HepG2 (cell line): ENCODE measurements at regions not wholly inside any gene's neighbourhood (a gene's known extent, or its start where the extent isn't known, plus 50 kb on each side); places are given as distances from the start of the nearest gene placed in this dataset.

ENCODE experiments used
- ATAC-seq: fragments of 200-7000 bp; cut with Tn5 transposase; 3 replicates; pipeline ENCODE4 v1.9.1; 2020; ENCODE audit warnings: mild to moderate bottlenecking, moderate library complexity
- BruUV-seq: library from RNA; stranded (reverse); fragments of 400-500 nt; replicated peaks from 2 replicates; lab custom pipeline; 2021; lab: Mats Ljungman, UMichigan
- CTCF ChIA-PET: fragments of 300-600 bp; formaldehyde crosslinking; extraction: SDS; loops from one replicate; lab custom pipeline; 2021; ENCODE audit warnings: low total read pairs, inconsistent platforms, low intra/inter-chr PET ratio; lab: Yijun Ruan, JAX
- POLR2A ChIA-PET: fragments of 350-600 bp; sonication (Branson Sonifier 250); formaldehyde crosslinking; loops from one replicate; lab custom pipeline; 2020; ENCODE audit warnings: antibody characterized with exemption, inconsistent platforms; lab: Yijun Ruan, JAX
- DNase-seq: peaks from one replicate; pipeline ENCODE4 v3.0.0-alpha.2; 2015; ENCODE audit warnings: low spot score
- FAIRE-seq: peaks from 3 replicates; lab custom pipeline; 2011; peaks lifted over from hg19 to GRCh38; lab: Jason Lieb, UNC
- H2AFZ ChIP-seq: one replicate; pipeline ENCODE4 v1.6.1; 2011; ENCODE audit warnings: low read length, inconsistent platforms
- H3K27ac ChIP-seq: fragments of 300-600 bp; 3 replicates; pipeline ENCODE4 v1.8.0; 2011; ENCODE audit warnings: mixed run types, mild to moderate bottlenecking, mixed read lengths, low read length, inconsistent platforms; ENCODE audit not compliant: insufficient read depth; ENCODE audit errors: extremely low read length
- H3K27me3 ChIP-seq, 2 experiments: fragments of 200-600 bp in 1 of 2; 2 replicates in 1 of 2; 3 replicates in 1 of 2; pipeline versions ENCODE4 v1.6.0 to v1.8.0; 2011; ENCODE audit warnings: low read length in 2 of 2, mild to moderate bottlenecking in 2 of 2, moderate library complexity in 2 of 2, inconsistent platforms in 1 of 2; ENCODE audit not compliant: insufficient read depth in 2 of 2, control insufficient read depth in 1 of 2
- H3K36me3 ChIP-seq, 2 experiments: fragments of 200-600 bp in 1 of 2; replicated peaks in 1 of 2; 2 replicates in 1 of 2; 3 replicates in 1 of 2; pipeline versions ENCODE4 v1.5.1 to v1.8.0; 2011; ENCODE audit warnings: low read length in 2 of 2, inconsistent platforms in 1 of 2; ENCODE audit not compliant: insufficient read depth in 2 of 2, control insufficient read depth in 1 of 2
- H3K4me1 ChIP-seq: 2 replicates; pipeline ENCODE4 v1.5.1; 2012; ENCODE audit warnings: low read length, inconsistent platforms; ENCODE audit not compliant: insufficient read depth
- H3K4me2 ChIP-seq: 2 replicates; pipeline ENCODE4 v1.6.0; 2011; ENCODE audit warnings: low read depth, low read length, inconsistent platforms
- H3K4me3 ChIP-seq, 3 experiments: fragments of 200-600 bp in 1 of 3; sonication (generic), shearing (Covaris generic) in 1 of 3; replicated peaks in 1 of 3; 2 replicates each; pipeline ENCODE4 v1.5.1; 2011 to 2016; ENCODE audit warnings: low read length in 3 of 3, inconsistent platforms in 2 of 3, low read depth in 2 of 3, mild to moderate bottlenecking in 2 of 3, control low read depth in 1 of 3, mixed read lengths in 1 of 3; ENCODE audit not compliant: insufficient read depth in 1 of 3
- H3K79me2 ChIP-seq: one replicate; pipeline ENCODE4 v1.6.1; 2011; ENCODE audit warnings: low read length, inconsistent platforms; ENCODE audit not compliant: insufficient read depth
- H3K9ac ChIP-seq: 2 replicates; pipeline ENCODE4 v1.6.0; 2011; ENCODE audit warnings: mild to moderate bottlenecking, low read depth, low read length, inconsistent platforms; ENCODE audit not compliant: insufficient read depth
- H3K9me3 ChIP-seq: 2 replicates; pipeline ENCODE4 v1.5.1; 2012; ENCODE audit warnings: mild to moderate bottlenecking, low read length
- H4K20me1 ChIP-seq: 2 replicates; pipeline ENCODE4 v1.6.0; 2011; ENCODE audit warnings: inconsistent platforms, mild to moderate bottlenecking, low read length, moderate library complexity; ENCODE audit not compliant: insufficient read depth
- AKAP8 ChIP-seq: sonication (generic); formaldehyde crosslinking; IDR thresholded peaks from 2 replicates; pipeline ENCODE4 v1.5.1; 2020; ENCODE audit warnings: mild to moderate bottlenecking, missing genetic modification reagents
- BRCA1 ChIP-seq: sonication (generic); formaldehyde crosslinking; IDR thresholded peaks from 2 replicates; pipeline ENCODE4 v1.4.0; 2020; ENCODE audit warnings: missing genetic modification reagents
- KLF15 ChIP-seq: sonication (generic); formaldehyde crosslinking; IDR thresholded peaks from 2 replicates; pipeline ENCODE4 v1.8.1; 2023; ENCODE audit warnings: borderline replicate concordance, mild to moderate bottlenecking, inconsistent platforms, missing genetic modification reagents, mixed read lengths
- KMT2A ChIP-seq: sonication (generic); formaldehyde crosslinking; IDR thresholded peaks from 2 replicates; pipeline ENCODE4 v1.4.0; 2020; ENCODE audit warnings: missing genetic modification reagents
- MAFG ChIP-seq: sonication (generic); formaldehyde crosslinking; IDR thresholded peaks from 2 replicates; pipeline ENCODE4 v1.5.1; 2020; ENCODE audit warnings: mild to moderate bottlenecking, missing genetic modification reagents
- PCBP1 ChIP-seq: fragments of 200-400 bp; formaldehyde crosslinking; IDR thresholded peaks from 2 replicates; pipeline ENCODE4 v1.6.1; 2017; ENCODE audit warnings: mild to moderate bottlenecking, low read depth, low read length, borderline replicate concordance
- RBM39 ChIP-seq: fragments of 200-400 bp; formaldehyde crosslinking; IDR thresholded peaks from one replicate; pipeline ENCODE4 v1.6.1; 2018; ENCODE audit warnings: antibody characterized with exemption, mild to moderate bottlenecking, low read depth, low read length; ENCODE audit not compliant: poor library complexity, severe bottlenecking
- REPIN1 ChIP-seq: sonication (generic); formaldehyde crosslinking; IDR thresholded peaks from 2 replicates; pipeline ENCODE4 v1.8.0; 2022; ENCODE audit warnings: missing genetic modification reagents, low read depth, mild to moderate bottlenecking, borderline replicate concordance
- SSRP1 ChIP-seq: IDR thresholded peaks from 2 replicates; pipeline ENCODE4 v1.6.1; 2016; ENCODE audit warnings: control low read depth
- ZBTB7A ChIP-seq: sonication (generic); formaldehyde crosslinking; IDR thresholded peaks from 2 replicates; pipeline ENCODE4 v1.8.0; 2022; ENCODE audit warnings: mild to moderate bottlenecking, missing genetic modification reagents
- ZIK1 ChIP-seq: sonication (generic); formaldehyde crosslinking; IDR thresholded peaks from 2 replicates; pipeline ENCODE4 v1.5.0; 2020; ENCODE audit warnings: mild to moderate bottlenecking, low read depth, missing genetic modification reagents, borderline replicate concordance
- ZNF235 ChIP-seq: sonication (generic); formaldehyde crosslinking; IDR thresholded peaks from 2 replicates; pipeline ENCODE4 v1.8.1; 2023; ENCODE audit warnings: mild to moderate bottlenecking, missing genetic modification reagents, borderline replicate concordance
- ZNF441 ChIP-seq: sonication (generic); formaldehyde crosslinking; IDR thresholded peaks from 2 replicates; pipeline ENCODE4 v1.7.0; 2021; ENCODE audit warnings: missing genetic modification reagents, borderline replicate concordance
- ZNF564 ChIP-seq: sonication (generic); formaldehyde crosslinking; IDR thresholded peaks from 2 replicates; pipeline ENCODE4 v1.8.1; 2023; ENCODE audit warnings: mild to moderate bottlenecking, missing genetic modification reagents
- ZZZ3 ChIP-seq: sonication (generic); formaldehyde crosslinking; IDR thresholded peaks from 2 replicates; pipeline ENCODE4 v1.4.0; 2020; ENCODE audit warnings: missing genetic modification reagents, mild to moderate bottlenecking, borderline replicate concordance
- WGBS: methylation state at CpG from one replicate; pipeline ENCODE4 v1.1.6; 2017; ENCODE audit warnings: low lambda C conversion rate; 5-methylcytosine and 5-hydroxymethylcytosine counted together
- in situ Hi-C: cut with HindIII; loops from 2 replicates; pipeline ENCODE4 v1.10.0; 2017; ENCODE audit warnings: low pct_unique_long_range_greater_than_20kb; ENCODE audit not compliant: extremely low pct_ligation_motif_present
- intact Hi-C: fragments of 100-400 bp; cut with micrococcal nuclease; formaldehyde crosslinking; loops from one replicate; pipeline ENCODE4 v1.10.0; 2022; ENCODE audit not compliant: unreplicated experiment
- TF ChIP-seq, protein P1 (sequence below): sonication (generic); formaldehyde crosslinking; IDR thresholded peaks from 2 replicates; pipeline ENCODE4 v1.5.1; 2020; ENCODE audit warnings: missing genetic modification reagents, mild to moderate bottlenecking, borderline replicate concordance
- TF ChIP-seq, protein P2 (sequence below): sonication (generic); formaldehyde crosslinking; IDR thresholded peaks from 2 replicates; pipeline ENCODE4 v1.4.0; 2020; ENCODE audit warnings: missing genetic modification reagents, borderline replicate concordance
- TF ChIP-seq, protein P3 (sequence below), 2 experiments: sonication (generic) in 1 of 2; formaldehyde crosslinking in 1 of 2; IDR thresholded peaks; 2 replicates each; pipeline versions ENCODE4 v1.4.0 to v1.6.1; 2018 to 2020; ENCODE audit warnings: missing genetic modification reagents in 2 of 2, borderline replicate concordance in 1 of 2, low read depth in 1 of 2, mild to moderate bottlenecking in 1 of 2, missing biosample characterization in 1 of 2

DNA sequence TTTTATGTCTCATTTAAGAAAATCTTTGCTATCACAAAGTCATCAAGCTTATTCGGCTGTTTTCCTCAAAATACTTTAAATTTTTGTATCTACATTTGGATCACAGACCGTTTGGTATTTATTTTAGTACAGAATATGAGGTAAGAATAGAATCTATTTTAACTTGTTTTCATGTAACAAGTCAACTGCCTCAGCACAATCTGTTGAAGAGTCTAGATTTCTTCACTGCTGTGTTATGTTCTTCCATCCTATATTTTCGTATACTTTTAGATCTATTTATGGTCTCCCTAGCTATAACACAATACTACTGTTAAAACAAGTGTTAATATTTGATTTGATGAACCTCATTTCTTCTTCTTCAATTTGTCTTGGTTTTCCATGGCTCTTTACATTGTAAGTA lies 61.6 kb upstream of the SGCG start:
- intact Hi-C loops (no loop called here), in situ Hi-C loops (no loop called here)
- Histone ChIP-seq H2AFZ (no peak overlapping the region), H3K9ac (no peak overlapping the region), H3K36me3 (no peaks in the 10 kb centered on the region), H3K4me3 (no peak overlapping the region), H3K9me3 (no peaks in the 10 kb centered on the region), H3K79me2 (no peaks in the 10 kb centered on the region), H3K4me1 (no peaks in the 10 kb centered on the region), H3K27me3 (no peaks in the 10 kb centered on the region; a peak in 1 of 5 replicates), H3K4me2 (no peak overlapping the region), H4K20me1 (no peaks in the 10 kb centered on the region), H3K27ac (no peak overlapping the region)
- WGBS = 10% methylated on average over 3 of the region's 3 CpGs
- no peak for FAIRE-seq
- CTCF ChIA-PET = no interaction called here
- no peak for TF ChIP-seq ZBTB7A (CRISPR knock-in tag)
- TF ChIP-seq MAFG (CRISPR knock-in tag) = no peak
- no peak for TF ChIP-seq ZNF564
- TF ChIP-seq ZIK1 (CRISPR knock-in tag) = no peak
- TF ChIP-seq, protein P1, sequence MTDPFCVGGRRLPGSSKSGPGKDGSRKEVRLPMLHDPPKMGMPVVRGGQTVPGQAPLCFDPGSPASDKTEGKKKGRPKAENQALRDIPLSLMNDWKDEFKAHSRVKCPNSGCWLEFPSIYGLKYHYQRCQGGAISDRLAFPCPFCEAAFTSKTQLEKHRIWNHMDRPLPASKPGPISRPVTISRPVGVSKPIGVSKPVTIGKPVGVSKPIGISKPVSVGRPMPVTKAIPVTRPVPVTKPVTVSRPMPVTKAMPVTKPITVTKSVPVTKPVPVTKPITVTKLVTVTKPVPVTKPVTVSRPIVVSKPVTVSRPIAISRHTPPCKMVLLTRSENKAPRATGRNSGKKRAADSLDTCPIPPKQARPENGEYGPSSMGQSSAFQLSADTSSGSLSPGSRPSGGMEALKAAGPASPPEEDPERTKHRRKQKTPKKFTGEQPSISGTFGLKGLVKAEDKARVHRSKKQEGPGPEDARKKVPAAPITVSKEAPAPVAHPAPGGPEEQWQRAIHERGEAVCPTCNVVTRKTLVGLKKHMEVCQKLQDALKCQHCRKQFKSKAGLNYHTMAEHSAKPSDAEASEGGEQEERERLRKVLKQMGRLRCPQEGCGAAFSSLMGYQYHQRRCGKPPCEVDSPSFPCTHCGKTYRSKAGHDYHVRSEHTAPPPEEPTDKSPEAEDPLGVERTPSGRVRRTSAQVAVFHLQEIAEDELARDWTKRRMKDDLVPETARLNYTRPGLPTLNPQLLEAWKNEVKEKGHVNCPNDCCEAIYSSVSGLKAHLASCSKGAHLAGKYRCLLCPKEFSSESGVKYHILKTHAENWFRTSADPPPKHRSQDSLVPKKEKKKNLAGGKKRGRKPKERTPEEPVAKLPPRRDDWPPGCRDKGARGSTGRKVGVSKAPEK = no peak
- TF ChIP-seq PCBP1 = no peak
- TF ChIP-seq, protein P2, sequence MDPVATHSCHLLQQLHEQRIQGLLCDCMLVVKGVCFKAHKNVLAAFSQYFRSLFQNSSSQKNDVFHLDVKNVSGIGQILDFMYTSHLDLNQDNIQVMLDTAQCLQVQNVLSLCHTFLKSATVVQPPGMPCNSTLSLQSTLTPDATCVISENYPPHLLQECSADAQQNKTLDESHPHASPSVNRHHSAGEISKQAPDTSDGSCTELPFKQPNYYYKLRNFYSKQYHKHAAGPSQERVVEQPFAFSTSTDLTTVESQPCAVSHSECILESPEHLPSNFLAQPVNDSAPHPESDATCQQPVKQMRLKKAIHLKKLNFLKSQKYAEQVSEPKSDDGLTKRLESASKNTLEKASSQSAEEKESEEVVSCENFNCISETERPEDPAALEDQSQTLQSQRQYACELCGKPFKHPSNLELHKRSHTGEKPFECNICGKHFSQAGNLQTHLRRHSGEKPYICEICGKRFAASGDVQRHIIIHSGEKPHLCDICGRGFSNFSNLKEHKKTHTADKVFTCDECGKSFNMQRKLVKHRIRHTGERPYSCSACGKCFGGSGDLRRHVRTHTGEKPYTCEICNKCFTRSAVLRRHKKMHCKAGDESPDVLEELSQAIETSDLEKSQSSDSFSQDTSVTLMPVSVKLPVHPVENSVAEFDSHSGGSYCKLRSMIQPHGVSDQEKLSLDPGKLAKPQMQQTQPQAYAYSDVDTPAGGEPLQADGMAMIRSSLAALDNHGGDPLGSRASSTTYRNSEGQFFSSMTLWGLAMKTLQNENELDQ (CRISPR knock-in tag) = no peak
- no peak for TF ChIP-seq AKAP8 (CRISPR knock-in tag)
- TF ChIP-seq KLF15 = no peak
- no peak for TF ChIP-seq SSRP1 (CRISPR knock-in tag)
- no peak for TF ChIP-seq BRCA1 (CRISPR knock-in tag)
- no peak for TF ChIP-seq REPIN1 (CRISPR knock-in tag)
- no peak for TF ChIP-seq ZNF441 (CRISPR knock-in tag)
- TF ChIP-seq RBM39 = no peak
- no peak for TF ChIP-seq KMT2A (CRISPR knock-in tag)
- TF ChIP-seq ZNF235 = no peak
- no peak for TF ChIP-seq ZZZ3
- TF ChIP-seq, protein P3, sequence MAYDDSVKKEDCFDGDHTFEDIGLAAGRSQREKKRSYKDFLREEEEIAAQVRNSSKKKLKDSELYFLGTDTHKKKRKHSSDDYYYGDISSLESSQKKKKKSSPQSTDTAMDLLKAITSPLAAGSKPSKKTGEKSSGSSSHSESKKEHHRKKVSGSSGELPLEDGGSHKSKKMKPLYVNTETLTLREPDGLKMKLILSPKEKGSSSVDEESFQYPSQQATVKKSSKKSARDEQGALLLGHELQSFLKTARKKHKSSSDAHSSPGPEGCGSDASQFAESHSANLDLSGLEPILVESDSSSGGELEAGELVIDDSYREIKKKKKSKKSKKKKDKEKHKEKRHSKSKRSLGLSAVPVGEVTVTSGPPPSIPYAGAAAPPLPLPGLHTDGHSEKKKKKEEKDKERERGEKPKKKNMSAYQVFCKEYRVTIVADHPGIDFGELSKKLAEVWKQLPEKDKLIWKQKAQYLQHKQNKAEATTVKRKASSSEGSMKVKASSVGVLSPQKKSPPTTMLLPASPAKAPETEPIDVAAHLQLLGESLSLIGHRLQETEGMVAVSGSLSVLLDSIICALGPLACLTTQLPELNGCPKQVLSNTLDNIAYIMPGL (CRISPR knock-in tag; IDR thresholded peaks at IDR 0.05; ENCODE audit: borderline replicate concordance in 1 of 2, low read depth in 1 of 2) = no peak
- ATAC-seq = no peak
- BruUV-seq = no TSS peak
- POLR2A ChIA-PET = no interaction called here
- DNase-seq = no peak
